Ishikawa (cell line): ENCODE measurements at regions not wholly inside any gene's neighbourhood (a gene's known extent, or its start where the extent isn't known, plus 50 kb on each side); places are given as distances from the start of the nearest gene placed in this dataset.

Source experiments
- CEBPB ChIP-seq: IDR thresholded peaks from 2 replicates; pipeline ENCODE4 v1.6.1; 2012
- CREB1 ChIP-seq: IDR thresholded peaks from 2 replicates; pipeline ENCODE4 v1.6.1; 2012; ENCODE audit warnings: low read depth
- EGR1 ChIP-seq: IDR thresholded peaks from 2 replicates; pipeline ENCODE4 v1.6.1; 2012
- EP300 ChIP-seq: IDR thresholded peaks from 2 replicates; pipeline ENCODE4 v1.6.1; 2012; ENCODE audit warnings: borderline replicate concordance
- FOXM1 ChIP-seq: IDR thresholded peaks from 2 replicates; pipeline ENCODE4 v1.6.1; 2012; ENCODE audit warnings: low read depth, borderline replicate concordance
- MAX ChIP-seq: IDR thresholded peaks from 2 replicates; pipeline ENCODE4 v1.6.1; 2012
- NFIC ChIP-seq: IDR thresholded peaks from 2 replicates; pipeline ENCODE4 v1.6.1; 2012
- RAD21 ChIP-seq: IDR thresholded peaks from 2 replicates; pipeline ENCODE4 v1.6.1; 2012; ENCODE audit warnings: low read depth
- REST ChIP-seq: IDR thresholded peaks from 2 replicates; pipeline ENCODE4 v1.6.1; 2012; ENCODE audit warnings: low read depth, mild to moderate bottlenecking
- TAF1 ChIP-seq: IDR thresholded peaks from 2 replicates; pipeline ENCODE4 v1.6.1; 2012; ENCODE audit warnings: low read depth, mild to moderate bottlenecking
- TCF12 ChIP-seq: IDR thresholded peaks from 2 replicates; pipeline ENCODE4 v1.6.1; 2012; ENCODE audit warnings: low read depth
- TEAD4 ChIP-seq: IDR thresholded peaks from 2 replicates; pipeline ENCODE4 v1.6.1; 2012
- USF1 ChIP-seq: IDR thresholded peaks from 2 replicates; pipeline ENCODE4 v1.6.1; 2012
- YY1 ChIP-seq: IDR thresholded peaks from 2 replicates; pipeline ENCODE4 v1.6.1; 2012; ENCODE audit warnings: low read depth
- ZBTB7A ChIP-seq: IDR thresholded peaks from 2 replicates; pipeline ENCODE4 v1.6.1; 2012; ENCODE audit warnings: low read depth

- no peak for TF ChIP-seq FOXM1
- no peak for TF ChIP-seq CREB1
- TF ChIP-seq CEBPB, result no peak
Measured at GRCh38 chr10:44153918-44154670, 230.8 kb downstream of the CXCL12 start.

- TF ChIP-seq RAD21, result no peak
Measured at GRCh38 chr10:44143556-44143955, 241.3 kb downstream of the CXCL12 start.

GRCh38 chr10:44132361-44133289, 252.3 kb downstream of the CXCL12 start:
- TF ChIP-seq EP300, result no peak
- TF ChIP-seq TEAD4, result no peak
- no peak for TF ChIP-seq CREB1
- TF ChIP-seq RAD21, result no peak
- TF ChIP-seq TCF12, result no peak
- TF ChIP-seq EGR1, result no peak
- TF ChIP-seq NFIC, result no peak
- TF ChIP-seq USF1, result no peak
- TF ChIP-seq TAF1, result no peak
- TF ChIP-seq REST, result no peak

GRCh38 chr10:44126291-44126717, 258.6 kb downstream of the CXCL12 start:
- TF ChIP-seq CREB1 (no peak), EGR1 (no peak), USF1 (no peak), TAF1 (no peak), YY1 (no peak), CEBPB (no peak), NFIC (no peak), REST (no peak), FOXM1 (no peak), RAD21 (no peak), EP300 (no peak), ZBTB7A (no peak), TEAD4 (no peak)

- TF ChIP-seq YY1 (no peak), NFIC (no peak), TCF12 (no peak), USF1 (no peak), MAX (no peak), CEBPB (no peak), RAD21 (no peak), ZBTB7A (no peak), TEAD4 (no peak), EGR1 (no peak), TAF1 (no peak), REST (no peak), CREB1 (no peak), FOXM1 (no peak), EP300 (no peak)
Measured at GRCh38 chr10:44125879-44126278, 259.0 kb downstream of the CXCL12 start.
